Liver (tissue), 3 donors: ENCODE measurements at regions not wholly inside any gene's neighbourhood (a gene's known extent, or its start where the extent isn't known, plus 50 kb on each side); places are given as distances from the start of the nearest gene placed in this dataset.

Experiments used
- GABPA ChIP-seq, 2 donors: IDR thresholded peaks in 1 of 2; conservative IDR thresholded peaks in 1 of 2; 2 replicates each; pipeline ENCODE4 v1.6.1; 2016; ENCODE audit warnings: antibody characterized with exemption in 2 of 2, mild to moderate bottlenecking in 1 of 2, moderate library complexity in 1 of 2
- RAD21 ChIP-seq, 2 donors: IDR thresholded peaks; 2 replicates each; pipeline ENCODE4 v1.6.1; 2016; ENCODE audit warnings: antibody characterized with exemption in 2 of 2, mild to moderate bottlenecking in 2 of 2
- REST ChIP-seq: IDR thresholded peaks from 2 replicates; pipeline ENCODE4 v1.6.1; 2016; ENCODE audit warnings: antibody characterized with exemption, mild to moderate bottlenecking
- TAF1 ChIP-seq: conservative IDR thresholded peaks from 2 replicates; pipeline ENCODE4 v1.6.1; 2016; ENCODE audit warnings: antibody characterized with exemption, mild to moderate bottlenecking
- YY1 ChIP-seq: IDR thresholded peaks from 2 replicates; pipeline ENCODE4 v1.6.1; 2016; ENCODE audit warnings: antibody characterized with exemption, mild to moderate bottlenecking
- TF ChIP-seq, protein P1 (sequence below): fragments of 150-350 bp; IDR thresholded peaks from 2 replicates; pipeline ENCODE4 v1.5.1; 2017; ENCODE audit warnings: improper control_type of control experiment, low read depth, low read length; ENCODE audit not compliant: missing input control
- TF ChIP-seq, protein P2 (sequence below): IDR thresholded peaks from 2 replicates; pipeline ENCODE4 v1.6.1; 2016; ENCODE audit warnings: antibody characterized with exemption
- donor health status: healthy.
- donor health status: healthy.

- TF ChIP-seq TAF1 (no peak), GABPA (IDR thresholded peaks at IDR 0.05 in 1 of 2, conservative IDR thresholded peaks at IDR 0.05 in 1 of 2) (no peak), YY1 (no peak), RAD21 (IDR thresholded peaks at IDR 0.05) (no peak), REST (no peak)
- TF ChIP-seq, protein P1, sequence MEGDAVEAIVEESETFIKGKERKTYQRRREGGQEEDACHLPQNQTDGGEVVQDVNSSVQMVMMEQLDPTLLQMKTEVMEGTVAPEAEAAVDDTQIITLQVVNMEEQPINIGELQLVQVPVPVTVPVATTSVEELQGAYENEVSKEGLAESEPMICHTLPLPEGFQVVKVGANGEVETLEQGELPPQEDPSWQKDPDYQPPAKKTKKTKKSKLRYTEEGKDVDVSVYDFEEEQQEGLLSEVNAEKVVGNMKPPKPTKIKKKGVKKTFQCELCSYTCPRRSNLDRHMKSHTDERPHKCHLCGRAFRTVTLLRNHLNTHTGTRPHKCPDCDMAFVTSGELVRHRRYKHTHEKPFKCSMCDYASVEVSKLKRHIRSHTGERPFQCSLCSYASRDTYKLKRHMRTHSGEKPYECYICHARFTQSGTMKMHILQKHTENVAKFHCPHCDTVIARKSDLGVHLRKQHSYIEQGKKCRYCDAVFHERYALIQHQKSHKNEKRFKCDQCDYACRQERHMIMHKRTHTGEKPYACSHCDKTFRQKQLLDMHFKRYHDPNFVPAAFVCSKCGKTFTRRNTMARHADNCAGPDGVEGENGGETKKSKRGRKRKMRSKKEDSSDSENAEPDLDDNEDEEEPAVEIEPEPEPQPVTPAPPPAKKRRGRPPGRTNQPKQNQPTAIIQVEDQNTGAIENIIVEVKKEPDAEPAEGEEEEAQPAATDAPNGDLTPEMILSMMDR = no peak
- TF ChIP-seq, protein P2, sequence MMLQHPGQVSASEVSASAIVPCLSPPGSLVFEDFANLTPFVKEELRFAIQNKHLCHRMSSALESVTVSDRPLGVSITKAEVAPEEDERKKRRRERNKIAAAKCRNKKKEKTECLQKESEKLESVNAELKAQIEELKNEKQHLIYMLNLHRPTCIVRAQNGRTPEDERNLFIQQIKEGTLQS = no peak
Measured at GRCh38 chr2:138125306-138126288, 161.3 kb downstream of the HNMT start.
